H1 (cell line): ENCODE measurements at regions not wholly inside any gene's neighbourhood (a gene's known extent, or its start where the extent isn't known, plus 50 kb on each side); places are given as distances from the start of the nearest gene placed in this dataset.

ENCODE experiments used
- CTCF ChIA-PET: fragments of 300-600 bp; sonication (Branson Sonifier 250); formaldehyde crosslinking; loops from one replicate; lab custom pipeline; 2021; ENCODE audit not compliant: partially characterized antibody; lab: Charles Lee
- POLR2A ChIA-PET: fragments of 300-600 bp; sonication (Branson Sonifier 250); formaldehyde crosslinking; loops from one replicate; lab custom pipeline; 2021; ENCODE audit warnings: inconsistent platforms; ENCODE audit not compliant: partially characterized antibody; lab: Charles Lee
- DNase-seq, 2 experiments: peaks; one replicate each; pipeline versions ENCODE4 v3.0.0 to v3.0.0-alpha.2; 2010 to 2022; ENCODE audit warnings: low spot score in 2 of 2, low read depth in 1 of 2, mixed read lengths in 1 of 2
- FAIRE-seq: peaks from 2 replicates; lab custom pipeline; 2011; peaks lifted over from hg19 to GRCh38; lab: Jason Lieb, UNC
- H2AFZ ChIP-seq: 2 replicates; pipeline ENCODE4 v1.8.1; 2012; ENCODE audit warnings: low read length, inconsistent platforms
- H2AK5ac ChIP-seq: 2 replicates; pipeline ENCODE4 v1.6.1; 2013; ENCODE audit warnings: low read depth, low read length
- H2BK120ac ChIP-seq: replicated peaks from 2 replicates; pipeline ENCODE3; 2013; ENCODE audit warnings: low read depth, low read length, inconsistent platforms
- H2BK12ac ChIP-seq: 2 replicates; pipeline ENCODE4 v1.6.1; 2013; ENCODE audit warnings: low read depth, low read length
- H2BK15ac ChIP-seq: 2 replicates; pipeline ENCODE4 v1.6.1; 2013; ENCODE audit warnings: low read length
- H2BK20ac ChIP-seq: 2 replicates; pipeline ENCODE4 v1.6.1; 2013; ENCODE audit warnings: low read length
- H2BK5ac ChIP-seq: 2 replicates; pipeline ENCODE4 v1.6.1; 2013; ENCODE audit warnings: low read depth, low read length
- H3K14ac ChIP-seq: 2 replicates; pipeline ENCODE4 v1.6.1; 2013; ENCODE audit warnings: inconsistent platforms; ENCODE audit not compliant: insufficient read length
- H3K18ac ChIP-seq: 2 replicates; pipeline ENCODE4 v1.6.1; 2013; ENCODE audit warnings: low read length; ENCODE audit errors: extremely low read depth
- H3K23ac ChIP-seq: 2 replicates; pipeline ENCODE4 v1.6.1; 2013; ENCODE audit warnings: inconsistent platforms; ENCODE audit not compliant: insufficient read length
- H3K23me2 ChIP-seq: 2 replicates; pipeline ENCODE4 v1.6.1; 2013; ENCODE audit warnings: low read depth, low read length
- H3K27ac ChIP-seq: 2 replicates; pipeline ENCODE4 v1.6.1; 2011; ENCODE audit warnings: low read depth, low read length, inconsistent platforms
- H3K27me3 ChIP-seq, 4 experiments: replicated peaks in 1 of 4; 1 replicate in 1 of 4; 2 replicates in 3 of 4; pipeline versions ENCODE4 v1.6.1 to v1.8.1; 2011 to 2013; ENCODE audit warnings: low read length in 3 of 4, mild to moderate bottlenecking in 3 of 4, inconsistent platforms in 2 of 4, mixed read lengths in 2 of 4, moderate library complexity in 1 of 4; ENCODE audit not compliant: control insufficient read depth in 3 of 4, insufficient read depth in 3 of 4; ENCODE audit errors: extremely low read depth in 1 of 4
- H3K36me3 ChIP-seq, 4 experiments: 2 replicates each; pipeline versions ENCODE4 v1.6.1 to v1.8.1; 2011 to 2013; ENCODE audit warnings: mild to moderate bottlenecking in 4 of 4, low read length in 3 of 4, moderate library complexity in 2 of 4, control low read depth in 1 of 4, inconsistent platforms in 1 of 4; ENCODE audit not compliant: insufficient read depth in 4 of 4, control insufficient read depth in 2 of 4
- H3K4ac ChIP-seq: replicated peaks from 2 replicates; pipeline ENCODE3; 2013; ENCODE audit warnings: low read length, low read depth, mixed read lengths, inconsistent platforms; ENCODE audit not compliant: insufficient read length
- H3K4me1 ChIP-seq, 4 experiments: replicated peaks in 1 of 4; 1 replicate in 1 of 4; 2 replicates in 3 of 4; pipeline versions ENCODE4 v1.6.1 to v1.8.1; 2011 to 2013; ENCODE audit warnings: low read length in 3 of 4, inconsistent platforms in 2 of 4, mixed read lengths in 1 of 4; ENCODE audit not compliant: insufficient read depth in 4 of 4, control insufficient read depth in 3 of 4
- H3K4me2 ChIP-seq, 2 experiments: 2 replicates each; pipeline versions ENCODE4 v1.6.1 to v1.8.1; 2011 to 2013; ENCODE audit warnings: low read depth in 2 of 2, low read length in 2 of 2, control low read depth in 1 of 2, inconsistent platforms in 1 of 2, mild to moderate bottlenecking in 1 of 2; ENCODE audit not compliant: insufficient read depth in 1 of 2
- H3K4me3 ChIP-seq, 4 experiments: fragments of 200-600, 300-600 bp in 1 of 4; sonication (generic), shearing (Covaris generic), sonication (Bioruptor Twin) in 1 of 4; 2 replicates each; pipeline versions ENCODE4 v1.5.1 to v1.8.1; 2011 to 2016; ENCODE audit warnings: low read length in 4 of 4, low read depth in 3 of 4, control low read depth in 2 of 4, inconsistent platforms in 2 of 4, mild to moderate bottlenecking in 2 of 4, mixed read lengths in 1 of 4, moderate library complexity in 1 of 4; ENCODE audit not compliant: insufficient read depth in 2 of 4; ENCODE audit errors: extremely low read depth in 1 of 4
- H3K56ac ChIP-seq: replicated peaks from 2 replicates; pipeline ENCODE3; 2013; ENCODE audit warnings: low read depth, mild to moderate bottlenecking, mixed read lengths, low read length, inconsistent platforms; ENCODE audit not compliant: insufficient read length
- H3K79me1 ChIP-seq: 2 replicates; pipeline ENCODE4 v1.6.1; 2013; ENCODE audit warnings: low read depth, low read length, control low read depth
- H3K79me2 ChIP-seq, 2 experiments: 2 replicates each; pipeline versions ENCODE4 v1.6.1 to v1.8.1; 2012 to 2013; ENCODE audit warnings: low read length in 2 of 2, mild to moderate bottlenecking in 2 of 2, inconsistent platforms in 1 of 2; ENCODE audit not compliant: insufficient read depth in 2 of 2, control insufficient read depth in 1 of 2
- H3K9ac ChIP-seq, 4 experiments: replicated peaks in 1 of 4; 1 replicate in 1 of 4; 2 replicates in 3 of 4; pipeline versions ENCODE4 v1.6.1 to v1.8.1; 2011 to 2013; ENCODE audit warnings: low read depth in 3 of 4, low read length in 3 of 4, control low read depth in 2 of 4, mild to moderate bottlenecking in 2 of 4, moderate library complexity in 2 of 4, inconsistent platforms in 1 of 4; ENCODE audit errors: extremely low read depth in 1 of 4
- H3K9me3 ChIP-seq, 2 experiments: 2 replicates each; pipeline versions ENCODE4 v1.6.1 to v1.8.1; 2012 to 2013; ENCODE audit warnings: mild to moderate bottlenecking in 2 of 2, moderate library complexity in 2 of 2, control low read depth in 1 of 2, inconsistent platforms in 1 of 2, low read depth in 1 of 2, low read length in 1 of 2, mixed read lengths in 1 of 2; ENCODE audit not compliant: insufficient read depth in 2 of 2
- H4K20me1 ChIP-seq, 2 experiments: replicated peaks in 1 of 2; 2 replicates each; pipeline versions ENCODE3 to v1.8.1; 2011 to 2013; ENCODE audit warnings: inconsistent platforms in 2 of 2, low read length in 2 of 2, mild to moderate bottlenecking in 1 of 2; ENCODE audit not compliant: insufficient read depth in 2 of 2, control insufficient read depth in 1 of 2
- H4K5ac ChIP-seq: 2 replicates; pipeline ENCODE4 v1.6.1; 2013; ENCODE audit warnings: low read length, low read depth, mixed read lengths, inconsistent platforms; ENCODE audit not compliant: insufficient read length
- H4K8ac ChIP-seq: 2 replicates; pipeline ENCODE4 v1.8.0; 2013; ENCODE audit warnings: mild to moderate bottlenecking, moderate library complexity, low read length, inconsistent platforms; ENCODE audit not compliant: insufficient read depth; ENCODE audit errors: extremely low read depth
- H4K91ac ChIP-seq: replicated peaks from 2 replicates; pipeline ENCODE3; 2013; ENCODE audit warnings: low read length, mixed read lengths, inconsistent platforms; ENCODE audit not compliant: insufficient read length
- BCL11A ChIP-seq, 2 experiments: IDR thresholded peaks; one replicate each; pipeline ENCODE4 v1.6.1; 2011; ENCODE audit warnings: low read depth in 2 of 2, low read length in 2 of 2, mild to moderate bottlenecking in 2 of 2
- CTCF ChIP-seq, 3 experiments: IDR thresholded peaks; 1 replicate in 2 of 3; 2 replicates in 1 of 3; pipeline versions ENCODE4 v1.5.1 to v1.6.1; 2011; ENCODE audit warnings: low read length in 3 of 3, mild to moderate bottlenecking in 3 of 3, inconsistent platforms in 2 of 3, low read depth in 1 of 3, moderate library complexity in 1 of 3; ENCODE audit not compliant: insufficient read depth in 1 of 3; ENCODE audit errors: control extremely low read depth in 1 of 3
- E2F6 ChIP-seq: IDR thresholded peaks from 2 replicates; pipeline ENCODE4 v1.6.1; 2012; ENCODE audit warnings: inconsistent platforms
- GTF2F1 ChIP-seq: IDR thresholded peaks from 2 replicates; pipeline ENCODE4 v1.6.1; 2012; ENCODE audit warnings: low read depth, low read length, improper control_type of control experiment, borderline replicate concordance
- POU5F1 ChIP-seq: IDR thresholded peaks from 2 replicates; pipeline ENCODE4 v1.6.1; 2011; ENCODE audit warnings: low read depth, mild to moderate bottlenecking, low read length, moderate library complexity
- RAD21 ChIP-seq, 2 experiments: IDR thresholded peaks in 1 of 2; conservative IDR thresholded peaks in 1 of 2; 2 replicates each; pipeline ENCODE4 v1.6.1; 2011; ENCODE audit warnings: low read depth in 2 of 2, low read length in 2 of 2, improper control_type of control experiment in 1 of 2, inconsistent platforms in 1 of 2, mild to moderate bottlenecking in 1 of 2, moderate library complexity in 1 of 2
- SIN3A ChIP-seq, 2 experiments: IDR thresholded peaks in 1 of 2; conservative IDR thresholded peaks in 1 of 2; 2 replicates each; pipeline ENCODE4 v1.6.1; 2011 to 2012; ENCODE audit warnings: low read length in 2 of 2, improper control_type of control experiment in 1 of 2, low read depth in 1 of 2, mild to moderate bottlenecking in 1 of 2
- SIRT6 ChIP-seq: IDR thresholded peaks from one replicate; pipeline ENCODE4 v1.7.1; 2012; ENCODE audit warnings: low read length, inconsistent platforms
- SIX5 ChIP-seq: IDR thresholded peaks from 2 replicates; pipeline ENCODE4 v1.6.1; 2011; ENCODE audit warnings: mild to moderate bottlenecking, low read depth, low read length
- TAF7 ChIP-seq: optimal IDR thresholded peaks from 2 replicates; pipeline ENCODE3; 2011; ENCODE audit warnings: low read depth, mild to moderate bottlenecking, inconsistent platforms, low read length, moderate library complexity, borderline replicate concordance
- TCF12 ChIP-seq: IDR thresholded peaks from 2 replicates; pipeline ENCODE4 v1.6.1; 2011; ENCODE audit warnings: low read depth, mild to moderate bottlenecking, low read length
- WGBS, 2 experiments: shearing (Covaris generic) in 1 of 2; methylation state at CpG; one replicate each; pipeline versions ENCODE4 v1.1.6 to v1.1.7; 2013 to 2015; ENCODE audit warnings: low lambda C conversion rate in 2 of 2, mixed read lengths in 2 of 2, inconsistent platforms in 1 of 2, low coverage in 1 of 2, missing lambda C conversion rate in 1 of 2; ENCODE audit not compliant: insufficient replicate concordance in 2 of 2, insufficient coverage in 1 of 2, insufficient read length in 1 of 2; ENCODE audit errors: extremely low coverage in 1 of 2, missing lambda C conversion rate in 1 of 2; 5-methylcytosine and 5-hydroxymethylcytosine counted together

GRCh38 chr1:244778344-244778743 lies 57.1 kb upstream of the COX20 start:
- H3K4me1 ChIP-seq: no peaks in the 10 kb centered on the region
- no peaks in the 10 kb centered on the region for H3K79me1 ChIP-seq
- no peak overlapping the region for H3K4me3 ChIP-seq
- no peak overlapping the region for H3K23ac ChIP-seq
- POLR2A ChIA-PET: no interaction called here
- no peak overlapping the region for H2BK15ac ChIP-seq
- H4K20me1 ChIP-seq: no peaks in the 10 kb centered on the region
- no peak overlapping the region for H2AK5ac ChIP-seq
- no peak overlapping the region for H3K56ac ChIP-seq
- no peak overlapping the region for H3K18ac ChIP-seq
- 89% methylated on average over 2 of the region's 2 CpGs; no CpG with 5 or more reads in 1 of the 2 experiments for WGBS, 2 experiments
- H2BK20ac ChIP-seq: no peak overlapping the region
- no peak overlapping the region for H2BK5ac ChIP-seq
- H3K14ac ChIP-seq: no peak overlapping the region
- no peak overlapping the region for H4K8ac ChIP-seq
- no peak overlapping the region for H3K4ac ChIP-seq
- H2AFZ ChIP-seq: no peak overlapping the region
- CTCF ChIA-PET: interaction anchor here (1.4 to 2.4 kb wide), 3 partner anchors 12 to 18 kb away, joined by 3 to 11 read pairs (median 3); no protein-coding TSS in a partner anchor
- H4K91ac ChIP-seq: no peak overlapping the region
- no peaks in the 10 kb centered on the region for H3K36me3 ChIP-seq
- no peak overlapping the region for H4K5ac ChIP-seq
- H3K23me2 ChIP-seq: no peaks in the 10 kb centered on the region
- no peak overlapping the region for H2BK120ac ChIP-seq
- H3K4me2 ChIP-seq: no peak overlapping the region
- H2BK12ac ChIP-seq: no peak overlapping the region
- H3K27me3 ChIP-seq: no peaks in the 10 kb centered on the region
- FAIRE-seq (no peak), DNase-seq (no peak)
- no peak overlapping the region for H3K27ac ChIP-seq
- H3K79me2 ChIP-seq: no peaks in the 10 kb centered on the region
- H3K9me3 ChIP-seq: 0 out of 4 replicates have a peak, but pooled peaks cover 0 to 2% of the 10 kb centered on the region in 2 experiments
- no peak overlapping the region for H3K9ac ChIP-seq
- TF ChIP-seq SIRT6 (no peak), SIX5 (no peak), TCF12 (no peak), BCL11A (IDR thresholded peaks at IDR 0.05; ENCODE audit: low read depth in 2 of 2, low read length in 2 of 2) (no peak), CTCF (IDR thresholded peaks at IDR 0.05; ENCODE audit: control extremely low read depth in 1 of 3, insufficient read depth in 1 of 3, low read depth in 1 of 3, low read length in 3 of 3) (no peak), SIN3A (conservative IDR thresholded peaks at IDR 0.05 in 1 of 2, IDR thresholded peaks at IDR 0.05 in 1 of 2; ENCODE audit: low read depth in 1 of 2, low read length in 2 of 2) (no peak), POU5F1 (no peak), TAF7 (no peak), RAD21 (IDR thresholded peaks at IDR 0.05 in 1 of 2, conservative IDR thresholded peaks at IDR 0.05 in 1 of 2; ENCODE audit: low read depth in 2 of 2, low read length in 2 of 2) (no peak), GTF2F1 (no peak), E2F6 (no peak)
